ENCODE measurements at regions not wholly inside any gene's neighbourhood (a gene's known extent, or its start where the extent isn't known, plus 50 kb on each side); places are given as distances from the start of the nearest gene placed in this dataset.

DNA sequence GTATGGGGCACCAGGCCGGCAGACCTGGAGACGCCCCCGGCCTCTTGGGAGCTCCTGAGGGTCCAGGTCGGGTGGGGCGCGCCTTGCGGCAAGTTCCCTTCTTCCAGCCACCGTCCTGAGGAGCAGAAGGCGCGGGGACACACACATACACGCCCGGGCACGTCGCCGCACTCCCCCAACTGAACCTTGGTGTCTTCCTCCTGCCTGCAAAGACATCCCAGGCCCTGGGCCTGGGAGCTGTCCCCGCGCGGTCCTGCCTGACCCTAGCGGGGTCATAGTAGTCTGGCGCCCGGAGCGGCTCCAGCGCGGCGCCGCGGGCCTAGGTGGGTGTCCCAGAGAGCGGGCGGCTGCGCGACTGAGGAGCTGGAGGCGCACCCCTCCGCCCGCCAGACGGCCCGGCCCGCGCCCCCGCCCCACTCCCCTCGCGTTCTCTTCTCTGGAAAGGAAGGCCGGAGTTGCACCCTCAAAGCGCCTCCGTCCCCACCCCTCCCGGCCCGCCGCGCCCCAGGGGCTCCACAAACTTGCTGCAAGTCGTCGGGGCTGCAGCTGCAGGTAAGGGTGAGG lies 185.9 kb upstream of the LINGO1 start:
- H3K9me3 ChIP-seq (ENCODE audit: severe bottlenecking), result no peaks in the 10 kb centered on the region
- H3K4me1 ChIP-seq (ENCODE audit: insufficient read depth, poor library complexity, severe bottlenecking), result no peaks in the 10 kb centered on the region
- H3K4me3 ChIP-seq (ENCODE audit: severe bottlenecking), result peak overlapping the region; percentile 37
- H3K27me3 ChIP-seq (ENCODE audit: insufficient read depth, poor library complexity, severe bottlenecking), result peaks cover 34% of the 10 kb centered on the region
- ATAC-seq (ENCODE audit: low read depth) (no peak), DNase-seq (ENCODE audit: low spot score) (no peak)
- TF ChIP-seq, protein P1, sequence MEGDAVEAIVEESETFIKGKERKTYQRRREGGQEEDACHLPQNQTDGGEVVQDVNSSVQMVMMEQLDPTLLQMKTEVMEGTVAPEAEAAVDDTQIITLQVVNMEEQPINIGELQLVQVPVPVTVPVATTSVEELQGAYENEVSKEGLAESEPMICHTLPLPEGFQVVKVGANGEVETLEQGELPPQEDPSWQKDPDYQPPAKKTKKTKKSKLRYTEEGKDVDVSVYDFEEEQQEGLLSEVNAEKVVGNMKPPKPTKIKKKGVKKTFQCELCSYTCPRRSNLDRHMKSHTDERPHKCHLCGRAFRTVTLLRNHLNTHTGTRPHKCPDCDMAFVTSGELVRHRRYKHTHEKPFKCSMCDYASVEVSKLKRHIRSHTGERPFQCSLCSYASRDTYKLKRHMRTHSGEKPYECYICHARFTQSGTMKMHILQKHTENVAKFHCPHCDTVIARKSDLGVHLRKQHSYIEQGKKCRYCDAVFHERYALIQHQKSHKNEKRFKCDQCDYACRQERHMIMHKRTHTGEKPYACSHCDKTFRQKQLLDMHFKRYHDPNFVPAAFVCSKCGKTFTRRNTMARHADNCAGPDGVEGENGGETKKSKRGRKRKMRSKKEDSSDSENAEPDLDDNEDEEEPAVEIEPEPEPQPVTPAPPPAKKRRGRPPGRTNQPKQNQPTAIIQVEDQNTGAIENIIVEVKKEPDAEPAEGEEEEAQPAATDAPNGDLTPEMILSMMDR (IDR thresholded peaks at IDR 0.05; ENCODE audit: poor library complexity, severe bottlenecking), result no peak
- H3K36me3 ChIP-seq (ENCODE audit: low read depth), result no peaks in the 10 kb centered on the region
- no peak overlapping the region for H3K27ac ChIP-seq (ENCODE audit: poor library complexity, severe bottlenecking)

DNA sequence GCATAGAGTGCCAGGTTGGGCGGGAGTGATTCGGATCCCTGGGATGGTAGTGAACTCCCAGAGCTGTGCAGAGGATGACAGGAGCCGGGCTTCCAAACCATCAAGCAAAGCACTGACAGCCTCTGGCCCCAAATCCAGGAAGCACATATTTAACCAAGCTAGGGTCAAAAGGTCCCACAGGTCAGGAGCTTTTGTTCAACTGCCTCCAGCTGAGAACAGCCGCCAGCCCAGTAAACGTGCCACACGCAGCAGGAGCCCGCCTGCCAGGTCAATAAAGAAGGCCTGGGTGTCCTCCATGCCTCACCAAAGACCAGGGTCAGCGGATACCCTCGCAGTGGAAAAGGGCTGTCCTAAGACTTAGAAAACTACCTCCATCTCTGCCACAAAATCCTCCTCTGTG lies 184.7 kb upstream of the LINGO1 start:
- Histone ChIP-seq H3K4me3 (ENCODE audit: severe bottlenecking) (no peak overlapping the region), H3K27me3 (ENCODE audit: insufficient read depth, poor library complexity, severe bottlenecking) (peaks cover 34% of the 10 kb centered on the region), H3K36me3 (ENCODE audit: low read depth) (no peaks in the 10 kb centered on the region), H3K4me1 (ENCODE audit: insufficient read depth, poor library complexity, severe bottlenecking) (no peaks in the 10 kb centered on the region), H3K9me3 (ENCODE audit: severe bottlenecking) (no peaks in the 10 kb centered on the region), H3K27ac (ENCODE audit: poor library complexity, severe bottlenecking) (no peak overlapping the region)
- ATAC-seq (ENCODE audit: low read depth) (no peak), DNase-seq (ENCODE audit: low spot score) (no peak)
- TF ChIP-seq, protein P1 (IDR thresholded peaks at IDR 0.05; ENCODE audit: poor library complexity, severe bottlenecking), result no peak

DNA sequence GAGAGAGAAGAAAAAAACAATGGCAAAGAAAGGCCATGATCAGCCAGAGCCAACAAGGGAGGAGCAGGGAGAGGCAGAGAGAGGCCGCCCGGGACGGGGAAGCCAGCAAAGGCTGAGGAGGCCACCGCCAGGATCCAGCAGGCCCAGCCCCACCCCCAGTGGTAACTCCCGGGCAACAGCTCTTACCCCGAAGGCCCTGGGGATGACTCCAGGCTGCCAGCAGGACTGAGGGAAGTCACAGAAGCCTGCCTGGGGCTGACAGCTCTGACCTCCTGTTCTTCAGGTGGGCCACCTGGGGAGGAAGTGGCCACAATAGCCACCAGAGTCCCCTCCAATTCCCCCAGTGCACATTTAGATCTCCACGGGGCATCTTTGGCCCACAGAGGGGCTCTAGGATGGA lies 184.3 kb upstream of the LINGO1 start:
- TF ChIP-seq, protein P1 (IDR thresholded peaks at IDR 0.05; ENCODE audit: poor library complexity, severe bottlenecking), result no peak
- peaks cover 34% of the 10 kb centered on the region for H3K27me3 ChIP-seq (ENCODE audit: insufficient read depth, poor library complexity, severe bottlenecking)
- H3K4me3 ChIP-seq (ENCODE audit: severe bottlenecking), result no peak overlapping the region
- DNase-seq (ENCODE audit: low spot score), result no peak
- no peak for ATAC-seq (ENCODE audit: low read depth)
- H3K4me1 ChIP-seq (ENCODE audit: insufficient read depth, poor library complexity, severe bottlenecking), result no peaks in the 10 kb centered on the region
- no peak overlapping the region for H3K27ac ChIP-seq (ENCODE audit: poor library complexity, severe bottlenecking)
- H3K36me3 ChIP-seq (ENCODE audit: low read depth), result no peaks in the 10 kb centered on the region
- no peaks in the 10 kb centered on the region for H3K9me3 ChIP-seq (ENCODE audit: severe bottlenecking)

DNA sequence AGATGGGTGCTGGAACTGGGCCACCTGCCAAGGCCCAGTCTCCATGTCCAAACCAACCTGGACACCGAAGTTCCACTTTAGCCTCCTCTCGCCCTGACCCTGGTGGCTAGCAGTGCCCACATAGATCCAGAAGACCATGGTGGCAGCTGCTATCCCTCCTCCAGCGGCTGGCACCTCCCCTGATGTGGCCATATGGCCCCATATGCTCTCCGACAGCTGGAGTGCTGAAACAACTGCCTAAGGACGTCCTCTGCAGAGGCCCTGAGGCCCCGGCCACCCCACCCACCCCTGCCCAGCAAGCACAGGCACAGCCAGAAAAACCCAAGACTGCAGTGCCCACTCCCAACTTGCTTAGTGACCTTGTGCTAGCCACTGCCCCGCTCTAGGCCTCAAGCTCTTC lies 182.3 kb upstream of the LINGO1 start:
- TF ChIP-seq, protein P1 (IDR thresholded peaks at IDR 0.05; ENCODE audit: poor library complexity, severe bottlenecking), result no peak
- no peaks in the 10 kb centered on the region for H3K36me3 ChIP-seq (ENCODE audit: low read depth)
- H3K4me3 ChIP-seq (ENCODE audit: severe bottlenecking), result no peak overlapping the region
- ATAC-seq (ENCODE audit: low read depth), result no peak
- H3K9me3 ChIP-seq (ENCODE audit: severe bottlenecking), result no peaks in the 10 kb centered on the region
- no peaks in the 10 kb centered on the region for H3K4me1 ChIP-seq (ENCODE audit: insufficient read depth, poor library complexity, severe bottlenecking)
- no peak overlapping the region for H3K27ac ChIP-seq (ENCODE audit: poor library complexity, severe bottlenecking)
- peaks cover 20% of the 10 kb centered on the region for H3K27me3 ChIP-seq (ENCODE audit: insufficient read depth, poor library complexity, severe bottlenecking)
- no peak for DNase-seq (ENCODE audit: low spot score)

DNA sequence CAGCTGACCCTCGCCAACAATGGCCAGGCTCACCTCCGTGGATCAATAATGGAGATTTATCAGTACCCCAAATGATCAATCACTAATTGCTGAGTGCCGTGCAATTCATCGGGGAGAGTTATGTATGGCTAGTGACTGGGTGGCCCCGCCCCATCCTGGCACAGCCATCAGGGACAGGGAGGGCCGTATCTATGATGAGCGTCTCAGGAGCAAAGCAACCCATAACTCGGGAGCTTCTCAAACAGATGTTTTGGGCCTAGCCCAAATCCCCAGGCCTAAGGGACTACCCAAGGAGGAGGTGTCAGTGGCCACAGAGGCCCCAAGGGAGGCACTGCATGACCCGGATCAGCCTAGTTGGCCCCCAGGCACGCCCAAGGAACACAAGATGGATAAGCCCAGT lies 180.0 kb upstream of the LINGO1 start:
- H3K9me3 ChIP-seq (ENCODE audit: severe bottlenecking), result no peaks in the 10 kb centered on the region
- no peak overlapping the region for H3K27ac ChIP-seq (ENCODE audit: poor library complexity, severe bottlenecking)
- no peaks in the 10 kb centered on the region for H3K4me1 ChIP-seq (ENCODE audit: insufficient read depth, poor library complexity, severe bottlenecking)
- H3K36me3 ChIP-seq (ENCODE audit: low read depth), result no peaks in the 10 kb centered on the region
- DNase-seq (ENCODE audit: low spot score), result no peak
- no peak for ATAC-seq (ENCODE audit: low read depth)
- TF ChIP-seq, protein P1 (IDR thresholded peaks at IDR 0.05; ENCODE audit: poor library complexity, severe bottlenecking), result no peak
- H3K4me3 ChIP-seq (ENCODE audit: severe bottlenecking), result no peak overlapping the region
- peaks cover 8% of the 10 kb centered on the region for H3K27me3 ChIP-seq (ENCODE audit: insufficient read depth, poor library complexity, severe bottlenecking)

Data from RWPE2 (cell line).